Calu3 (cell line): ENCODE measurements at regions not wholly inside any gene's neighbourhood (a gene's known extent, or its start where the extent isn't known, plus 50 kb on each side); places are given as distances from the start of the nearest gene placed in this dataset.

Experiments
- BruUV-seq: library from RNA; stranded (reverse); fragments of 400-500 nt; replicated peaks from 2 replicates; lab custom pipeline; 2021; lab: Mats Ljungman, UMichigan
- CTCF ChIA-PET: fragments of 300-600 bp; sonication (Branson Sonifier 250); formaldehyde crosslinking; loops from one replicate; lab custom pipeline; 2022; ENCODE audit warnings: antibody characterized with exemption; lab: Charles Lee
- DNase-seq: peaks from one replicate; pipeline ENCODE4 v3.0.0; 2022
- H3K27ac Mint-ChIP-seq: one replicate; pipeline ENCODE4 v1.8.0; 2022; ENCODE audit warnings: mixed read lengths; ENCODE audit not compliant: unreplicated experiment
- H3K27me3 Mint-ChIP-seq: one replicate; pipeline ENCODE4 v1.8.0; 2022; ENCODE audit warnings: mixed read lengths; ENCODE audit not compliant: unreplicated experiment
- H3K36me3 Mint-ChIP-seq: one replicate; pipeline ENCODE4 v1.8.0; 2022; ENCODE audit warnings: mild to moderate bottlenecking, moderate library complexity, mixed read lengths; ENCODE audit not compliant: insufficient read depth, unreplicated experiment
- H3K4me1 Mint-ChIP-seq: one replicate; pipeline ENCODE4 v1.8.0; 2022; ENCODE audit warnings: mild to moderate bottlenecking, low read depth, mixed read lengths; ENCODE audit not compliant: unreplicated experiment
- H3K4me3 Mint-ChIP-seq: one replicate; pipeline ENCODE4 v1.8.0; 2022; ENCODE audit warnings: mild to moderate bottlenecking, low read depth, moderate library complexity, mixed read lengths; ENCODE audit not compliant: unreplicated experiment
- H3K9me3 Mint-ChIP-seq: one replicate; pipeline ENCODE4 v1.8.0; 2022; ENCODE audit warnings: low read depth, mixed read lengths; ENCODE audit not compliant: unreplicated experiment
- intact Hi-C: fragments of 100-400 bp; cut with micrococcal nuclease; formaldehyde crosslinking; loops from one replicate; pipeline ENCODE4 v1.10.0; 2022; ENCODE audit not compliant: unreplicated experiment
- TF ChIP-seq, protein P1 (sequence below): fragments of 200-600 bp; IDR thresholded peaks from one replicate; pipeline ENCODE4 v1.8.0; 2022; ENCODE audit warnings: antibody characterized with exemption; ENCODE audit not compliant: unreplicated experiment

GRCh38 chr5:152144030-152144429 is 219.4 kb upstream of the GLRA1 start:
- Mint-ChIP-seq H3K27me3 (peaks cover 13% of the 10 kb centered on the region), H3K36me3 (no peaks in the 10 kb centered on the region), H3K27ac (no peak overlapping the region), H3K4me1 (no peaks in the 10 kb centered on the region), H3K9me3 (no peaks in the 10 kb centered on the region), H3K4me3 (no peak overlapping the region)
- no TSS peak for BruUV-seq
- intact Hi-C loops = loop anchor here (5.0 kb wide), 1 partner anchor 128 kb away; no protein-coding TSS in a partner anchor
- DNase-seq = no peak
- TF ChIP-seq, protein P1, sequence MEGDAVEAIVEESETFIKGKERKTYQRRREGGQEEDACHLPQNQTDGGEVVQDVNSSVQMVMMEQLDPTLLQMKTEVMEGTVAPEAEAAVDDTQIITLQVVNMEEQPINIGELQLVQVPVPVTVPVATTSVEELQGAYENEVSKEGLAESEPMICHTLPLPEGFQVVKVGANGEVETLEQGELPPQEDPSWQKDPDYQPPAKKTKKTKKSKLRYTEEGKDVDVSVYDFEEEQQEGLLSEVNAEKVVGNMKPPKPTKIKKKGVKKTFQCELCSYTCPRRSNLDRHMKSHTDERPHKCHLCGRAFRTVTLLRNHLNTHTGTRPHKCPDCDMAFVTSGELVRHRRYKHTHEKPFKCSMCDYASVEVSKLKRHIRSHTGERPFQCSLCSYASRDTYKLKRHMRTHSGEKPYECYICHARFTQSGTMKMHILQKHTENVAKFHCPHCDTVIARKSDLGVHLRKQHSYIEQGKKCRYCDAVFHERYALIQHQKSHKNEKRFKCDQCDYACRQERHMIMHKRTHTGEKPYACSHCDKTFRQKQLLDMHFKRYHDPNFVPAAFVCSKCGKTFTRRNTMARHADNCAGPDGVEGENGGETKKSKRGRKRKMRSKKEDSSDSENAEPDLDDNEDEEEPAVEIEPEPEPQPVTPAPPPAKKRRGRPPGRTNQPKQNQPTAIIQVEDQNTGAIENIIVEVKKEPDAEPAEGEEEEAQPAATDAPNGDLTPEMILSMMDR = no peak
- CTCF ChIA-PET = interaction anchor here (1.6 to 4.6 kb wide), 3 partner anchors 74 to 319 kb away, joined by 4 to 36 read pairs (median 12); no protein-coding TSS in a partner anchor

- Mint-ChIP-seq H3K27ac (no peak overlapping the region), H3K4me3 (no peak overlapping the region), H3K36me3 (no peaks in the 10 kb centered on the region), H3K4me1 (no peaks in the 10 kb centered on the region), H3K9me3 (no peaks in the 10 kb centered on the region), H3K27me3 (peaks cover 24% of the 10 kb centered on the region)
- no TSS peak for BruUV-seq
- intact Hi-C loops = loop anchor here (1.0 to 5.0 kb wide), 5 partner anchors 129 to 372 kb away; partner anchors contain the start of gene GLRA1
- DNase-seq = peak; percentile 76
- CTCF ChIA-PET = interaction anchor here (0.5 to 4.6 kb wide), 10 partner anchors 73 to 484 kb away, joined by 3 to 36 read pairs (median 4); no protein-coding TSS in a partner anchor
- TF ChIP-seq, protein P1 = peak; percentile 87
Measured at GRCh38 chr5:152142840-152143469, 218.3 kb upstream of the GLRA1 start.

- CTCF ChIA-PET = interaction anchor here (1.2 kb wide), 1 partner anchor 88 kb away, joined by 3 read pairs; no protein-coding TSS in a partner anchor
- BruUV-seq = no TSS peak
- TF ChIP-seq, protein P1 = no peak
- Mint-ChIP-seq H3K9me3 (no peaks in the 10 kb centered on the region), H3K27me3 (peaks cover 50% of the 10 kb centered on the region), H3K27ac (no peak overlapping the region), H3K36me3 (no peaks in the 10 kb centered on the region), H3K4me1 (no peaks in the 10 kb centered on the region), H3K4me3 (no peak overlapping the region)
- no peak for DNase-seq
- intact Hi-C loops = loop anchor here (5.0 kb wide), 1 partner anchor 132 kb away; no protein-coding TSS in a partner anchor
Measured at GRCh38 chr5:152140347-152140746, 215.7 kb upstream of the GLRA1 start.

GRCh38 chr5:152137063-152137462 is 212.4 kb upstream of the GLRA1 start:
- H3K4me3 Mint-ChIP-seq = no peak overlapping the region
- intact Hi-C loops = no loop called here
- H3K4me1 Mint-ChIP-seq = no peaks in the 10 kb centered on the region
- CTCF ChIA-PET = interaction anchor here (1.6 kb wide), 1 partner anchor 213 kb away, joined by 5 read pairs; no protein-coding TSS in a partner anchor
- DNase-seq = no peak
- no peaks in the 10 kb centered on the region for H3K36me3 Mint-ChIP-seq
- peaks cover 73% of the 10 kb centered on the region for H3K27me3 Mint-ChIP-seq
- H3K27ac Mint-ChIP-seq = no peak overlapping the region
- H3K9me3 Mint-ChIP-seq = no peaks in the 10 kb centered on the region
- TF ChIP-seq, protein P1 = no peak
- BruUV-seq = no TSS peak
